ENCODE measurements at regions not wholly inside any gene's neighbourhood (a gene's known extent, or its start where the extent isn't known, plus 50 kb on each side); places are given as distances from the start of the nearest gene placed in this dataset.

DNA sequence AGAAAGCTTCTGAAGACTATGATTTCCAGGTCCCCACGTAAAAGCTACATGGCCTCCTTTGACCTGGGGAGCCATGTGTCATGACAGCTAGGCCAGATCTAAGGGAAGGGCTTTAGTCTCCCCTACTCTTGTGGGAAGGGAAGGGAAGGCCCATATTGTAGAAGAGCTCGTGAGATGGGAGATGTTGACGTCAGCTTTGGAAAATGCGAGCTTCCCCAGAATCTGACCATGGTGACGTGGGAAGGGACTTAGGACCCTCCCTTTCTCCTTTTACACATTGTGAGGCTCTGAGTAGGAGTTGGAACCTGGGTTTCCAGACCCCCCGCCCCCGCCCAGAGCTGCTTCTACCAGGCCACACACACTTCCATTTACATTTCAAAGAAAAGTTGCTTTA lies 165.5 kb downstream of the SYK start:
- no peak overlapping the region for H2BK15ac ChIP-seq (ENCODE audit: low read length)
- H2BK120ac ChIP-seq (replicated peaks; ENCODE audit: low read depth, low read length) = no peak overlapping the region
- H3K4ac ChIP-seq (replicated peaks; ENCODE audit: insufficient read length, low read depth, low read length) = no peak overlapping the region
- H4K20me1 ChIP-seq (replicated peaks in 1 of 2; ENCODE audit: control insufficient read depth in 1 of 2, insufficient read depth in 2 of 2, low read length in 2 of 2) = no peaks in the 10 kb centered on the region
- H3K14ac ChIP-seq (ENCODE audit: insufficient read length) = no peak overlapping the region
- H3K79me1 ChIP-seq (ENCODE audit: low read depth, low read length) = no peaks in the 10 kb centered on the region
- H3K9me3 ChIP-seq (ENCODE audit: insufficient read depth in 2 of 2, low read depth in 1 of 2, low read length in 1 of 2) = no peaks in the 10 kb centered on the region
- no peak for FAIRE-seq
- no peak overlapping the region for H3K23ac ChIP-seq (ENCODE audit: insufficient read length)
- no peaks in the 10 kb centered on the region for H3K79me2 ChIP-seq (ENCODE audit: control insufficient read depth in 1 of 2, insufficient read depth in 2 of 2, low read length in 2 of 2)
- H4K8ac ChIP-seq (ENCODE audit: extremely low read depth, insufficient read depth, low read length) = no peak overlapping the region
- H3K56ac ChIP-seq (replicated peaks; ENCODE audit: insufficient read length, low read depth, low read length) = no peak overlapping the region
- peak overlapping the region; percentile 4 to 12; a peak in 1 of 4 replicates for H3K4me2 ChIP-seq (ENCODE audit: insufficient read depth in 1 of 2, low read depth in 2 of 2, low read length in 2 of 2)
- POLR2A ChIA-PET (ENCODE audit: partially characterized antibody) = no interaction called here
- H2BK12ac ChIP-seq (ENCODE audit: low read depth, low read length) = peak overlapping the region; percentile 84; the same call in 1 of the 2 replicates
- CTCF ChIA-PET (ENCODE audit: partially characterized antibody) = interaction anchor here (0.6 to 0.9 kb wide), 3 partner anchors 52 to 760 kb away, joined by 3 to 5 read pairs (median 3); no protein-coding TSS in a partner anchor
- no peak overlapping the region for H4K91ac ChIP-seq (replicated peaks; ENCODE audit: insufficient read length, low read length)
- no peak for TF ChIP-seq KDM5A (IDR thresholded peaks at IDR 0.05; ENCODE audit: low read length)
- no peak for TF ChIP-seq SAP30 (IDR thresholded peaks at IDR 0.05; ENCODE audit: insufficient read depth, insufficient replicate concordance, low read length)
- no peak for DNase-seq (ENCODE audit: low read depth in 1 of 2, low spot score in 2 of 2)
- H3K36me3 ChIP-seq (ENCODE audit: control insufficient read depth in 2 of 4, insufficient read depth in 4 of 4, low read length in 3 of 4) = no peaks in the 10 kb centered on the region
- no peak overlapping the region for H2AFZ ChIP-seq (ENCODE audit: low read length)
- no peak overlapping the region for H2BK20ac ChIP-seq (ENCODE audit: low read length)
- H3K4me3 ChIP-seq (ENCODE audit: extremely low read depth in 1 of 4, insufficient read depth in 2 of 4, low read depth in 3 of 4, low read length in 4 of 4) = peak overlapping the region in 1 of 4 experiments; percentile 1; a peak in 1 of 8 replicates
- H2BK5ac ChIP-seq (ENCODE audit: low read depth, low read length) = no peak overlapping the region
- H2AK5ac ChIP-seq (ENCODE audit: low read depth, low read length) = no peak overlapping the region
- H3K27ac ChIP-seq (ENCODE audit: low read depth, low read length) = no peak overlapping the region
- H3K18ac ChIP-seq (ENCODE audit: extremely low read depth, low read length) = peak overlapping the region; percentile 34; the same call in 1 of the 2 replicates
- 66% methylated on average over 6 of the region's 7 CpGs; no CpG with 5 or more reads in 1 of the 2 experiments for WGBS, 2 experiments (ENCODE audit: extremely low coverage in 1 of 2, insufficient coverage in 1 of 2, insufficient read length in 1 of 2, insufficient replicate concordance in 2 of 2, low coverage in 1 of 2, low lambda C conversion rate in 2 of 2, missing lambda C conversion rate in 1 of 2)
- no peak overlapping the region for H3K9ac ChIP-seq (replicated peaks in 1 of 4; ENCODE audit: extremely low read depth in 1 of 4, low read depth in 3 of 4, low read length in 3 of 4)
- no peaks in the 10 kb centered on the region for H3K23me2 ChIP-seq (ENCODE audit: low read depth, low read length)
- H3K27me3 ChIP-seq (replicated peaks in 1 of 4; ENCODE audit: control insufficient read depth in 3 of 4, extremely low read depth in 1 of 4, insufficient read depth in 3 of 4, low read length in 3 of 4) = no peaks in the 10 kb centered on the region
- H3K4me1 ChIP-seq (replicated peaks in 1 of 4; ENCODE audit: control insufficient read depth in 3 of 4, insufficient read depth in 4 of 4, low read length in 3 of 4) = peaks cover 0 to 18% (median 10%) of the 10 kb centered on the region in 4 experiments; a peak in 6 of 7 replicates
- H4K5ac ChIP-seq (ENCODE audit: insufficient read length, low read depth, low read length) = no peak overlapping the region
